AG04450 (cell line): ENCODE measurements at regions not wholly inside any gene's neighbourhood (a gene's known extent, or its start where the extent isn't known, plus 50 kb on each side); places are given as distances from the start of the nearest gene placed in this dataset.

Experiments used
- CTCF ChIA-PET: fragments of 300-600, 350-600 bp; formaldehyde crosslinking; extraction: SDS; loops from one replicate; lab custom pipeline; 2022; ENCODE audit warnings: antibody characterized with exemption, inconsistent platforms; lab: Charles Lee
- POLR2A ChIA-PET: fragments of 350-600 bp; formaldehyde crosslinking; extraction: SDS; loops from one replicate; lab custom pipeline; 2021; ENCODE audit warnings: antibody characterized with exemption, inconsistent platforms; lab: Yijun Ruan, JAX
- DNase-seq: peaks from one replicate; pipeline ENCODE4 v3.0.0-alpha.2; 2011; ENCODE audit warnings: low read depth, low spot score
- H3K27ac ChIP-seq: one replicate; pipeline ENCODE4 v1.5.1; 2012; ENCODE audit warnings: low read depth, low read length, control low read depth
- H3K27me3 ChIP-seq: one replicate; pipeline ENCODE4 v1.6.0; 2012; ENCODE audit warnings: low read length; ENCODE audit not compliant: control insufficient read depth, insufficient read depth
- H3K4me3 ChIP-seq: 2 replicates; pipeline ENCODE4 v1.5.1; 2011; ENCODE audit warnings: mild to moderate bottlenecking, low read depth, low read length, control low read depth
- H3K9me3 ChIP-seq: 2 replicates; pipeline ENCODE4 v1.5.1; 2012; ENCODE audit warnings: low read length; ENCODE audit not compliant: control insufficient read depth, insufficient read depth
- CTCF ChIP-seq: IDR thresholded peaks from 2 replicates; pipeline ENCODE4 v1.5.1; 2011; ENCODE audit warnings: low read depth, low read length, control low read depth, inconsistent platforms

- POLR2A ChIA-PET, result no interaction called here
- Histone ChIP-seq H3K9me3 (no peaks in the 10 kb centered on the region), H3K27ac (no peak overlapping the region), H3K4me3 (no peak overlapping the region), H3K27me3 (no peaks in the 10 kb centered on the region)
- no peak for DNase-seq
- CTCF ChIA-PET, result no interaction called here
- TF ChIP-seq CTCF, result no peak
These were observed 873.4 kb upstream of the ADGRL3 start for GRCh38 chr4:60326735-60327134.

GRCh38 chr4:60327651-60328050 lies 872.5 kb upstream of the ADGRL3 start:
- Histone ChIP-seq H3K27me3 (no peaks in the 10 kb centered on the region), H3K9me3 (no peaks in the 10 kb centered on the region), H3K27ac (no peak overlapping the region), H3K4me3 (no peak overlapping the region)
- no peak for DNase-seq
- TF ChIP-seq CTCF, result no peak
- ChIA-PET POLR2A (no interaction called here), CTCF (no interaction called here)

GRCh38 chr4:60344908-60345307 lies 855.2 kb upstream of the ADGRL3 start:
- no peak for DNase-seq
- ChIA-PET POLR2A (no interaction called here), CTCF (no interaction called here)

GRCh38 chr4:60345392-60345791 lies 854.7 kb upstream of the ADGRL3 start:
- no peak for TF ChIP-seq CTCF
- Histone ChIP-seq H3K9me3 (no peaks in the 10 kb centered on the region), H3K4me3 (no peak overlapping the region), H3K27ac (no peak overlapping the region), H3K27me3 (no peaks in the 10 kb centered on the region)
- CTCF ChIA-PET, result no interaction called here
- no peak for DNase-seq
- POLR2A ChIA-PET, result no interaction called here

More at GRCh38 chr4:60344908-60345307, 855.2 kb upstream of the ADGRL3 start:
- Histone ChIP-seq H3K27ac (no peak overlapping the region), H3K27me3 (no peaks in the 10 kb centered on the region), H3K4me3 (no peak overlapping the region), H3K9me3 (no peaks in the 10 kb centered on the region)
- no peak for TF ChIP-seq CTCF

- Histone ChIP-seq H3K27me3 (no peaks in the 10 kb centered on the region), H3K4me3 (no peak overlapping the region), H3K9me3 (no peaks in the 10 kb centered on the region), H3K27ac (no peak overlapping the region)
- no peak for TF ChIP-seq CTCF
- DNase-seq, result no peak
- CTCF ChIA-PET, result no interaction called here
- POLR2A ChIA-PET, result no interaction called here
These were observed 840.3 kb upstream of the ADGRL3 start for GRCh38 chr4:60359746-60360367.
